GM10266 (cell line): ENCODE measurements at regions not wholly inside any gene's neighbourhood (a gene's known extent, or its start where the extent isn't known, plus 50 kb on each side); places are given as distances from the start of the nearest gene placed in this dataset.

Experiments used
- DNase-seq: peaks from one replicate; pipeline ENCODE4 v3.0.0; 2012; ENCODE audit errors: extremely low spot score
- CTCF ChIP-seq: IDR thresholded peaks from 2 replicates; pipeline ENCODE4 v1.5.1; 2012; ENCODE audit warnings: mild to moderate bottlenecking, low read depth; ENCODE audit not compliant: control insufficient read depth, insufficient read depth; ENCODE audit errors: missing control alignments

- no peak for DNase-seq
- no peak for TF ChIP-seq CTCF
Measured at GRCh38 chr2:168363347-168364092, 92.6 kb upstream of the CERS6 start.

GRCh38 chr2:168365094-168365621, 90.9 kb upstream of the CERS6 start:
- DNase-seq = no peak

GRCh38 chr2:168369031-168369430, 87.0 kb upstream of the CERS6 start:
- TF ChIP-seq CTCF = no peak
- no peak for DNase-seq

More at GRCh38 chr2:168365094-168365621, 90.9 kb upstream of the CERS6 start:
- no peak for TF ChIP-seq CTCF

GRCh38 chr2:168371273-168372019, 84.6 kb upstream of the CERS6 start:
- no peak for TF ChIP-seq CTCF
- DNase-seq = no peak

- no peak for DNase-seq
- no peak for TF ChIP-seq CTCF
Measured at GRCh38 chr2:168373468-168373867, 82.6 kb upstream of the CERS6 start.

- peak; percentile 38 for TF ChIP-seq CTCF
Measured at GRCh38 chr2:168375195-168375798, 80.8 kb upstream of the CERS6 start.

More at GRCh38 chr2:168375195-168375798, 80.8 kb upstream of the CERS6 start:
- DNase-seq = no peak
